ENCODE measurements at regions not wholly inside any gene's neighbourhood (a gene's known extent, or its start where the extent isn't known, plus 50 kb on each side); places are given as distances from the start of the nearest gene placed in this dataset.
"Not testable (repeated sequence)": the region's sequence is repeated elsewhere in the genome, so short reads cannot be mapped to it uniquely, and the experiment has no call there.

DNA sequence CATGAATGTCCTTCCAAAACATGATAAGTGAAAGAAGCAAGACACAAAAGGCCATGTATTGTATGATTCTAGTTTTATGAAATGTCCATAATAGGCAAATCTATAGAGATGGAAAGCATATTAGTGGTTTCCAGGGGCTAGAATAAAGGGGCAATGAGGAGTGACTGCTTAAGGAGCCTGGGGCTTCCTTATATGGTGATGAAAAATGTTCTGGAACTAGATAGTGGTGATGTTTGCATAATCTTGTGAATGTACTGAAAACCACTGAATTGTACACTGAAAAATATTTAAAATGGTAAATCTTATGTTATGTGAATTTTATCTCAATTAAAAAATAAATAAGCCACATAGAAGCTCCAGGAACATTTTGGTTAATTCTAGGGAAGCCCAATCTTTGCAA, 144.4 kb upstream of the ANKRD55 start:
- H3K4me3 ChIP-seq (ENCODE audit: low read depth, low read length) = no peak overlapping the region
- H3K36me3 ChIP-seq = no peaks in the 10 kb centered on the region
- no peak for DNase-seq
- no peaks in the 10 kb centered on the region for H3K9me3 ChIP-seq (ENCODE audit: severe bottlenecking)
- TF ChIP-seq, protein P1, sequence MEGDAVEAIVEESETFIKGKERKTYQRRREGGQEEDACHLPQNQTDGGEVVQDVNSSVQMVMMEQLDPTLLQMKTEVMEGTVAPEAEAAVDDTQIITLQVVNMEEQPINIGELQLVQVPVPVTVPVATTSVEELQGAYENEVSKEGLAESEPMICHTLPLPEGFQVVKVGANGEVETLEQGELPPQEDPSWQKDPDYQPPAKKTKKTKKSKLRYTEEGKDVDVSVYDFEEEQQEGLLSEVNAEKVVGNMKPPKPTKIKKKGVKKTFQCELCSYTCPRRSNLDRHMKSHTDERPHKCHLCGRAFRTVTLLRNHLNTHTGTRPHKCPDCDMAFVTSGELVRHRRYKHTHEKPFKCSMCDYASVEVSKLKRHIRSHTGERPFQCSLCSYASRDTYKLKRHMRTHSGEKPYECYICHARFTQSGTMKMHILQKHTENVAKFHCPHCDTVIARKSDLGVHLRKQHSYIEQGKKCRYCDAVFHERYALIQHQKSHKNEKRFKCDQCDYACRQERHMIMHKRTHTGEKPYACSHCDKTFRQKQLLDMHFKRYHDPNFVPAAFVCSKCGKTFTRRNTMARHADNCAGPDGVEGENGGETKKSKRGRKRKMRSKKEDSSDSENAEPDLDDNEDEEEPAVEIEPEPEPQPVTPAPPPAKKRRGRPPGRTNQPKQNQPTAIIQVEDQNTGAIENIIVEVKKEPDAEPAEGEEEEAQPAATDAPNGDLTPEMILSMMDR (IDR thresholded peaks at IDR 0.05; ENCODE audit: low read depth, low read length) = no peak
- H3K27ac ChIP-seq = no peak overlapping the region
- H3K27me3 ChIP-seq (ENCODE audit: insufficient read depth, low read depth, severe bottlenecking) = no peaks in the 10 kb centered on the region

DNA sequence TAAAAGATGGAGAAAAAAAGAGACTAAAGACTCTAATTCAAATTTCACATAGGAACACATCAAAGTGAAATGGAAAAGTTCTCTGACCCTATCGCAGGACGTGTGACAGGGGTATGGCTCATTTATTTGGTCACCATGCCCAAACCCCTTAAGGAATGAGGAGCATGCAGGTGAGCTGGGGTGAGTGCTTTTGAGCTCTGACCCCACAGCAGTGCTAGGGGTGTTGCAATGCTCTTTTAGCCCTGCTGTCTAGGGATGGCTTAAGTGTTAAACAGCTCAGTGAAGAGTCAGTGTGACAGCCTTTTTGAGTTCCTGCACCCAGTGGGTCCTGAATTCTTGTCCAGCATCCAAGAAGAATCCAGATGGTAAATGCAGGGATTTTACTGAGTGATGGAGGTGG, 143.0 kb upstream of the ANKRD55 start:
- no peaks in the 10 kb centered on the region for H3K27me3 ChIP-seq (ENCODE audit: insufficient read depth, low read depth, severe bottlenecking)
- H3K9me3 ChIP-seq (ENCODE audit: severe bottlenecking) = no peaks in the 10 kb centered on the region
- H3K27ac ChIP-seq = no peak overlapping the region
- no peak for DNase-seq
- H3K36me3 ChIP-seq = no peaks in the 10 kb centered on the region
- H3K4me3 ChIP-seq (ENCODE audit: low read depth, low read length) = no peak overlapping the region
- TF ChIP-seq, protein P1 (IDR thresholded peaks at IDR 0.05; ENCODE audit: low read depth, low read length) = no peak

DNA sequence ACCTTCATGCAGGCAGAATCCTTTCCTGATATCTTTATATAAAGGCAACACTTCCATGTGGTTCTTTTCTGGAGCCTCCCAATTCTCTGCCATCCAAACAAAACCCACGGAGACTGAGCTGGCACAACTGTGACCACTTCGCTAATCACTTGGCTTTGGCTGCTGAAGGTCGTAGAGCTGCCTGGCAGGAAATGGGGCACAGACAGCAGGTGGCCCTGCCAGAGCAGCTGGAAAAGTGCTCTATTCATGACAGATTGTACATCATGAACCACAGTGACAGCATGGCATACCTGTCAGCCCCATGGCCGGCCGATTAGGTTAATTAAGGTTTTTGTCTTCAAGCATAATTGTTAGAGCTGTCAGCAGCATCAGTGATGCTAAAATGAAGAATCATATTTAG, 141.9 kb upstream of the ANKRD55 start:
- Histone ChIP-seq H3K9me3 (ENCODE audit: severe bottlenecking) (no peaks in the 10 kb centered on the region), H3K27me3 (ENCODE audit: insufficient read depth, low read depth, severe bottlenecking) (no peaks in the 10 kb centered on the region), H3K36me3 (no peaks in the 10 kb centered on the region), H3K4me3 (ENCODE audit: low read depth, low read length) (no peak overlapping the region), H3K27ac (no peak overlapping the region)
- TF ChIP-seq, protein P1 (IDR thresholded peaks at IDR 0.05; ENCODE audit: low read depth, low read length) = no peak
- DNase-seq = no peak

DNA sequence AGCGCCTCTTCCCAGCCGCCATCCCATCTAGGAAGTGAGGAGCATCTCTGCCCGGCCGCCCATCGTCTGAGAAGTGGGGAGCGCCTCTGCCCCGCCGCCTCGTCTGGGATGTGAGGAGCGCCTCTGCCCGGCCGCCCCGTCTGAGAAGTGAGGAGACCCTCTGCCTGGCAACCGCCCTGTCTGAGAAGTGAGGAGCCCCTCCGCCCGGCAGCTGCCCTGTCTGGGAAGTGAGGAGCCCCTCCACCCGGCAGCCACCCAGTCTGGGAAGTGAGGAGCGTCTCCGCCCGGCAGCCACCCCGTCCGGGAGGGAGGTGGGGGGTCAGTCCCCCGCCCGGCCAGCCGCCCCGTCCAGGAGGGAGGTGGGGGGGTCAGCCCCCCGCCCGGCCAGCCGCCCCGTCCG, 139.4 kb upstream of the ANKRD55 start:
- H3K27ac ChIP-seq; H3K27me3 ChIP-seq (ENCODE audit: insufficient read depth, low read depth, severe bottlenecking); H3K4me3 ChIP-seq (ENCODE audit: low read depth, low read length); H3K36me3 ChIP-seq; DNase-seq; H3K9me3 ChIP-seq (ENCODE audit: severe bottlenecking): not testable (repeated sequence)

DNA sequence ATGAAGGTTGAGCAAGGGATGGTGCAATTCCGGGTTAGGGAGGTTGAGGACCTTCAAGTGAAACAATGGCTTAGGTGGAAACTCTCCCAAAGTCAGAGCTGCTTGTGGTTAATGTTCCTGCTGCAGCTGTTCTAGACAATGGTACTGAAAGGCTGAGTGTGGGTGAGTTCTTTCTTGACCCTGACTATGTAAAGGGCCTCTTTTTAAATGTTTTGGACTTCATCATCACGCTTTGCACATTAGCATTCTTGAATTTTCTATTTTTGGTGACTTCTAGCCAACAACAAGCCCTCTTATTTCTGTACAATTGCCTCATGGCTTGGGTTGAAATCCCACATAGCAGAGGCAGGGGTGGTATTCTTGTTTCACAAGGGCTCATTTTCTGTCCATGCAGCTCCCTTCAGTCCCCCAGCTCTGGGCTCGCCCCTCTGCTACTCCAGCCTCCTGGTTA, 136.3 kb upstream of the ANKRD55 start:
- Histone ChIP-seq H3K4me3 (ENCODE audit: low read depth, low read length) (no peak overlapping the region), H3K9me3 (ENCODE audit: severe bottlenecking) (no peaks in the 10 kb centered on the region), H3K27me3 (ENCODE audit: insufficient read depth, low read depth, severe bottlenecking) (no peaks in the 10 kb centered on the region), H3K27ac (no peak overlapping the region), H3K36me3 (no peaks in the 10 kb centered on the region)
- DNase-seq = no peak
- TF ChIP-seq, protein P1 (IDR thresholded peaks at IDR 0.05; ENCODE audit: low read depth, low read length) = no peak

DNA sequence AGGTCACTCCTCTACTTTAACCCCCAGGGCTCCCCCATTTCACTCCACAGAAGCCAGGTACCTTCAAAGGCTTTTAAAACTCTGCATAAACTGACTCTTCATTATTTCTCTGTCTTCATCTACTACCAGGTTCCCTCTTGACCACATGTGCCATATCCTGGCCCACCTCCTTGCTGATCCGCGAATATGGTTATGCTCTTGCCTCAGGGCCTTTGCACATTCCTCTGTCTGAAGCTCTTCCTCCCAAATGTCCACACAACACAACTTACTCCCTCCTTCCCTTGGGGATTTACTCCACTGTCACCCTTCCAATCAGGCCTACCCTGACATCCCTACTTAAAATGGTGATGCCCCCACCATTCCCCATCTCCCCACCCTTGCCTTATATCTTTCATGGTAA, 134.6 kb upstream of the ANKRD55 start:
- Histone ChIP-seq H3K4me3 (ENCODE audit: low read depth, low read length) (no peak overlapping the region), H3K9me3 (ENCODE audit: severe bottlenecking) (no peaks in the 10 kb centered on the region), H3K27me3 (ENCODE audit: insufficient read depth, low read depth, severe bottlenecking) (no peaks in the 10 kb centered on the region), H3K27ac (no peak overlapping the region), H3K36me3 (no peaks in the 10 kb centered on the region)
- TF ChIP-seq, protein P1 (IDR thresholded peaks at IDR 0.05; ENCODE audit: low read depth, low read length) = no peak
- no peak for DNase-seq
